DMS153 treated with DMSO at 0.1 percent for 48 hours (cell line): ENCODE measurements at regions not wholly inside any gene's neighbourhood (a gene's known extent, or its start where the extent isn't known, plus 50 kb on each side); places are given as distances from the start of the nearest gene placed in this dataset.

Experiments used
- DNase-seq: peaks from one replicate; lab custom pipeline; 2025; ENCODE audit not compliant: unreplicated experiment; lab: John Stamatoyannopoulos, UW

DNA sequence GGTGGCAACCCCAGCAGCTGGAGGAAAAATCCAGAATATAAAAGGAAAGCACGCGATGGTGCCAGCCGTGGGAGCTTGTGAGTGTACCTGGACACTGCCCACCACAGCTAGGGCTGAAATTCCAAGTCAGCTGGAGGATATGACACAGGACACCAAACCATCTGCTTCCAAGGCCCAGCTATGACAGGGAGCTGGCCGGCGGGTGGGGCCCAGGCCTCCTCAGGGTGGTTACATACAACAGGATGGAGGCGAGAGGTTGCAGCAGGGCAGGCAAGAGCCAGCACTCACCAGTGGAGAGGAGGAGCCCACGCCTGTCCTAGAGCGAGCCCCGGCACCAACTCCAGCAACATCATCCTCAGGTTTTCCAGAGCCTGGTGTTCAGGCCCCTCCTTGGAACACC, 163.2 kb upstream of the RPL38 start:
- DNase-seq = no peak

DNA sequence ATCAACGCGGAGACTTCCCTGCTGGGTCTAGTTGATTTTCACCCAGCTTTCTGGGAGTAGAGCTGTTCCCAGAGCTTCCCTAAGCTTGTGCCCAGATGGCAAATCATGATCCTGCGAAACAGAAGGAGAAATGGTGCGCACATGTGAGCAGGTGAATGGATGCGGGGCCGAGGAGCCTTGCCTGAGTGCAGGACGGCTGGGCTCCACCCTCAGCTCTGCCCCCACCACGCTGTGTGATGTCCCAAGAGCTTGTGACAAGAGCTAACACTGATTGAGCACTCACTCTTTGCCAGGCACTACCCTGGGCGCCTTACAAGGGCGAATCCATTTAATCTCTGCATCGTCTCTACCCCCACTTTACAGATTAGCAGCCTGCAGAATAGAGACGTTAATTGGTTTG, 162.7 kb upstream of the RPL38 start:
- DNase-seq = no peak

DNA sequence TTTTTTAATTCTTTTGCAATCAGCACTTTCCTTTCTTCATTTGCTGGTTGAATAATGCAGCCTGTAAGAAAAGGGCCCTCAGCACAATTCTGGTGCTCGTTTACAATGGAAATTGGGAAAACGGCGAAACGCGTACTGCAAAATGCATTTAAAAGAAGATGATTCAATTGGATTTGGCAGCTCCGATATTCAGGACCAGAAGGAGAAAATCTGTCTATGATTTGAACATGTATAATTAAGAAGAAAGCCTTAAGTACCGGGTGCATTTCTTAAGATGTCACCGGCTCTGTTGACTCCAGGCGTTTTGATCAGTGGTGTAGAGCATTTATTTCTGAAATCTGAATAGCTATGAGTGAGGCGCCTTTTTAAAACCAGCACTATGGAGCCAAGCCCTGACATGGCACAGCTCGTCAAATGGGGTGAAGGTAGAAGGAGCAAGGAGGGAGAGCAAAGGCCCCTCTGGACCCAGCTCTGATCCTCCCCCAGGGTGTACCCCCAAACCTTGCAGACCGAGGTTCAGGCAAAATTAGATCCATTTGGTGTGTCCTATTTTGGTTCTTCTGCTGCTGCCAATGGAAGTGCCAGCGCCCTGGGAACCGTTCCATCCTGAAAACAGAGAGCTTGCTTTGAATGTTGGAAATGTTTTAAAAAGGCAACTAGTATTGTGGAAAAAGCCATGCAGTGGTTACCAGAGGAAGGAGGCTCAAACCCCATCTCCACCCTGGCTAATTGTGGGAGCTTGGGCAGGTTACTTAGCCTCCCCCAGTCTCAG, 161.4 kb upstream of the RPL38 start:
- DNase-seq = no peak

DNA sequence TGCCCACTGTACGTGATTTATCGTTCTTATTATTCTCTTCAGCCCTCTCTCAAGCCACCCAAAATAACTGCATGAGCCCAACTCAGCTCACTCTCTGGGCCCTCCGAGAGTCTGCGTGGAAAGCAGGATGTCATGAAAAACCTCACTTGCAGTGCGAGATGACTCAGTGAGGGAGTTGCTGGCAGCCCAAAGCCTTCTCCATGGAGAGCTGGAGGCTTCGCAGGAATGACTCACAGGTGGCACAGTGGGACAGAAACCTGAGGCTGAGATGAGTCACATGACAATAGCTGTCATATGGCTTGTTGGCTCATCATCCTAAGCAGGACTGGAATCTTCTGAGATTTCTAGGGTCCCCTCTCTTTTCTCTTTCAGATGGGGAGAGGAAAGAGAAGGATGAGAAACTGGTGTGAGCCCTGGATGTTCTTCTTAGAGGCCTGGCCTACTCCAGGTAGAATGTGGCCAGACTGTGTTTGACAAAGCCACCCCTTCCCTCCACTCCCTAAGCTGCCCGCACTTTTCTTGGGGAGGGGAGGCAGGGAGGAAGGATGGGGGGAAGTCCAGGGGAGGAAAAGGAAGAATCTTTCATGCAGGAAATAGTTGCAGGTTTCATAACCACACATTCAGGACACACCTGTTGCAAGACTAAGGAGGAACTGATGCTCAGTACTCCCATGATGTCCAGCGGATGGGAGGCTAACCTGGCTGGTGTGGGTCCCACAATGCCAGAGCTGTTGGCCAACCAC, 160.6 kb upstream of the RPL38 start:
- DNase-seq = peak; percentile 12

DNA sequence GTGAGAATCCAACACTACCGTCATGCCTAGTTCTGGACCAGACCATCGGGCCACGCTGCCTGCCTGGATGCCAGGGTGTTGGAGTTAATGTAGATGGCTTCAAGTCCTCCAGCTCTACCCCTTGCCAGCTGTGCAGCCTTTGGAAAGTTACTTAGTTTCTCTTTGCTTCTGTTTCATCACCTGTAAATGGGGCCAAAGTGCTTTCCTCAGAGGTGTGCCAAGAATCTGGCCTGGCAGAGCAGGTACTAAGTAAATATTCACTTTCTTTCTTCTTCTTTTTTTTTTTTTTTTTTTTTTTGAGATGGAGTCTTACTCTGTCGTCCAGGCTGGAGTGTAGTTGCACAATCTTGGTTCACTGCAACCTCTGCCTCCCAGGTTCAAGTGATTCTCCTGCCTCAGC, 159.5 kb upstream of the RPL38 start:
- DNase-seq = no peak

DNA sequence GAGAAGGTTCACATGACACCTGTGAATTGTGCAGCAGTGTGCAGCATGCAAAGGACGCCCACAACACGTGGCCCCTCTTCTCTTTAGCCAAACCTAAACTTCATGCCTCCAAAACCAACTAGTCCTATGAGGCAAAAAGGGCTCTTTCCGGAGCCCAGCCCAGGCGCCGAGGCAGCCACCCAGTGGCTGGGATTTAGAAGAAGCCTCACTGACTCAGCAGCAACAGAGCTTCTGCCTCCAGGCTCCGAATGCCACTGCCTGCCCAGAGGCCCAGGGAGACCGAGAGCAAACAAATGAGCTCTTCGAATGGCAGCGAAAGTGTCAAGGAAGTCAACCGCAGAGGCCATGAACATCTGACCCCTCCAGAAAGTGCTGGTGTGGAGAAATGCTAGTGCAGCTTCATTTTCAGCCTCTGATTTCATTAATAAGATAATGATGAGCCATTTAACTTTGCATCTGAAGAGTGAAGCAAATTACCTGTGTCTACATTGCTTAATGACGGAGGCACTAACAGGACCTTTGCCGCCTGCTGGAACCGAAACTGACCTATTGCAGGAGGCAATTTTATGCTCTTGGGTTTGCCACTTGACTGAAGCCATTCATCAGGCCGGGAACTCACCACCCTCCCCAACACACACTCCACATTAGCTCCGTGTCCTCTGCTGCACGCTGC, 157.7 kb upstream of the RPL38 start:
- no peak for DNase-seq

DNA sequence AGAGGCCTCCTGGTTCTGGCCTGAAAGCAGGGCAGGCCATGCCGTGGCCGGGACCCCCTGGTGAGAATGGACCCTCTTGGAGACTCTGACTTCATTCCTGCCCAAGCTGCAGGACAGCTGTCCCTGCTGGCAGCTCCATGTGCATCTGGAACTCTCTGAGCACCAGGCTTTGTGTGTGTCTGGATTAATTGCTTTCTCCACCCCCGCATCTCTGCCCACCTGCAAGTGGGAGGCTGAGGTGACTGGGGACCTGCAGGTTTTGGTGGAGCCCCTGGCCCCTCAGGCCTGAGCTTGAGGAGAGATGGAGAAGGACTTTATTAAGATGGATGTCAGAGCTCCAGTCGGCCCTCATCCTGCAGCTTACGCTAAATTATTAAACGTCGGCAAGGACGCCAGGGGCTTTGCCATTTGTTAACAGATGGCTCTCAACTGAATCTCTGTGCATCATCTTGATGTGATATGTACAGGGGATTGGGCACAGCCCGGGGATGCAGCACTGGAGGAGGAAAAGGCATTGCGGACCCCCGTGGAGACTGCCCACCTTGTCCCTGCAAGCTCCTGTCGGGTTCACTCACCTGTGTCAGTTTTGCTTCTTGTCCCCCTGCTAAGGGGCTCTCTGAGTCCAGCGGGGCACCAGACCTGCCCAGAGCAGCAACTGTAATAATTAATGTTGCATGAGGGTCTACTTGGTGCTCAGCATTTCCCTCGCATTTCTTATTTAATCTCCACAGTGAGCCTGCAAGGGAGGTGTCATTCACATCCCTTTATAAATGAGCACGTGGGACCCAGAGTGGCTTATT, 154.1 kb upstream of the RPL38 start:
- DNase-seq = no peak

DNA sequence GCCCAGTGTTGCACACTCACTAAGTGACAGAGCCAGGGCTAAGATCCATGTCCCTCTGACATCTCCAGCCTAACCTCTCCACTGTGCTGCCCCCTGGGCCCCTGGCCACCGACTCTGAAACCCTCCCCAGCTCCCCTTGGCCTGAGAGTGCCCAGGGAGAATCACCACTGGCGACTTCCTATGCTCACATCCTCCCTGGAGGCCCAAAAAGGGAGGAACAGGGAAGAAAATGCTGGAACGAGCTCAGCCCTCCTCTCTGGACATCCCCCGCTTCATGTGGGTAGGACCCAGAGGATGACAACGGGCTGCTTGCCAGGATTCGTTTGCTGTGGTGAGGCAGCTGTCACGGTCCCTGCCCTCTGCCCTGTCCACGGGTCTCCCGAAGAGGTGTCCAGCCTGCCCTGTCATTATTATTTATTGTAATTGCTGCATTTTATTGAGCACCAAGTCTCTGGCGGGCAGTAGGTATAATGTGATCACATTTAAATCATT, 153.5 kb upstream of the RPL38 start:
- DNase-seq = no peak

DNA sequence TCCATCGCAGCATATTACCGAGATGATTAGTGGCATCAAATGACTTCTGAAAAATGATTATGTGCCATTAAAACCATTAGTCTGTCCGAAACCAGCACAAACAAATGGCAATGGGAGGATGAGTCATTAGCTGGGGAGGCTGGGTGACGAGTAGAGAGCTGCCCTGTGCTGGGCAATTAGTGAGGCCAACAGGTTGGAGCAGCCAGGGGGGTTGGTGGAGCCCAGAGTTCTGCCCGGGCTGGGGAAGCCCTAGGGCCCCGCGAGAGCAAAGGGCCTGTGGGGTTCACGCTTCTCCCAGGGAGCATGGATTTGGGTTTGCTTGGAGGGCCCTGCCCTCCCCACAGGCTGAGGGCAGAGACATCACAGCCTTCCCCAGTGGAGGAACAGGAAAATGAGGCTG, 152.1 kb upstream of the RPL38 start:
- no peak for DNase-seq

DNA sequence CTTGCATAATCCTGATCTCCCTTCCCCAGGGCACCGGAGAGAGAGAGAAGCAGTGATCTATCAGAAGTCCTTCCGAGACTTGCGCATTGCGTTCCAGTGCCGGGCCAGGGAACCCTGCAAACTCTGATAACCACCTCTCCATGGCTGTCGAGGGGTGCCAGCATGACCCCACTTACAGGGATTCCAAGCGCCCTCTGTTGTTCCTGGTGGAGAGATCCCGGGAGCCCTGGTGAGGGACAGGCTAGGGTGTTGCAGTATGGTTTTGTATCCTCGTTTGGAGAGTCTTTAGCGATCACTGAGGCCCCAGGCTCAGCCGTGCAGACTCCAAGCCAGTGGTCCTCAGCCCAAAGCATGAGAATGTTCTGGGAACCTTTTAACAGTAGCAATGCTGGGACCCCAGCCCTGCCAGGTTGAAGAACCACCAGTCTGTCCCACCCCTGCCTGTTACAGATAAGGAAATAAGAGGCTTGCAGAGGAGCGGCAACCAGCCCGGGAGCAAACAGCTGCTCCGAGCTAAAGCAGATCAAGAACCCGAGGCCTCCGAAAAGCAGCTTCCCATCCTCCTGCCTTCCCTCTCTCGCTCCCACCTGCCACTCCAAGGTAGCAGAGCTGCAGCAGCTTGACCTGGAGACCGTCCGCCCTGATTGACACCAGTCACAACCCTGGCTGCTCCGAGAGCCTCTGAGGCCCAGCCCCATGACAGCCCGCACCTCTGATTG, 150.3 kb upstream of the RPL38 start:
- DNase-seq = no peak

DNA sequence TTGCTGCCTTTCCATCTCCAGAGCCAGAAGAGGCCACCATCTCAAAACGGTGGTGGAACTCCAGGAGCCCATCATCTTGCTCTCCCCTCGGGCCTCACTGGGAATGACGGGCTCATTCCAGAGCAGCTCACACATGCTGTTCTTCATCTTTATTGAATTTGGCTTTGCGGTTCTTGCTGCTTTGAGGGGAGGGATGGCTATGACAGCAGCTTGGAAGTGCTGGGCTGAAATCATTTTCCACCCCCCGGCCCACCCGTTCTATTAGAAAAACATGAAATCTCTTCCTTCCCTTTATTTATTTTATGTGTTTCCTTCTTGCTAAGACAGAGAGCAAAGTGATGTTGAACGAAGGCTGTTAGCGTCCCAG, 149.8 kb upstream of the RPL38 start:
- no peak for DNase-seq

DNA sequence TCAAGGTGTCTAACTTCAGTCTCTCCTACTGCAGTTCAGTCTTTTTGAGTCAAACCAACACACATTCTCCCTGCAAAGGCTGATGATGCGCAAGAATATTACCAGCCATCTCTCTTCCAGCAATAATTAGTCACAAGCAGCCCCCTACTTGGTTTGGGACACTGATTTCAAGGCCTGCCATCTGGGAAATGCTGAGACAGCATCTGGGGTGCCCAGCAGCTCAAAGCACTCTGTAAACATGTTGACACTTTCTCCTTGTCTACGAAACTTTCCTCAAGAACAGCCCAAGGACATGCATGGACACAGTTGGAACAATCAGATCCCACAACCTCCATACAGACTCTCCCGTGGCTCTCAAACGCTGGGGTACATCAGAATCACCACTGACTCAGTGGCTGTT, 149.2 kb upstream of the RPL38 start:
- no peak for DNase-seq

DNA sequence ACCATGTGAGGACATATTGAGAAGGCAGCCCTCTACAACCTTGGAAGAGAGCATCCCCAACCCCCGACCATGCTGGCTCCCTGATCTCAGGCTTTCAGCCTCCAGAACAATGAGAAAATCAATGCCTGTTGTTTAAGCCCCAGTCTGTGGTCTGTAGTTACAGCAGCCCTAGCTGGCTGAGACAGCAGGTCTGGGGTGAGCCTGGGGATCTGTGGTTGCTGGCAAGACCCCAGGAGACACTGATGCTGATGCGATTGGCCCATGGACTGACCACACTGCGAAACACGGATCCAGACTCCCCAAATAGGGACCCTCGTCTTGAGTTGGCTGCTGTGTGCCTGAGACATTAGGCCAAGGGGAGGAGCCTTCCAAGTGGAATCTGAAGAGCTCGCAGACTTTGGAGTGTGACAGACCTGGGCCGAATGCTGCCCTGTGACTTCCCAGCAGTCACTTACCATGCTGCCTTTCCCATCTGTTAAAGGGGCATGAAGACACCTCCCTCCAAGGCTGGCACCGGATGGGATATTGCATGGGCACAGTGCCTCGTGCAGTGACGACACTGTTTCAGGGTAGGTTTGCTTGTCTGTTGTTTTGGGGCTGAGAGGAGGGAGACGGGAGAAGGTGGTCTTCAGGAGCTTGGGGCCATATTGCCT, 147.8 kb upstream of the RPL38 start:
- no peak for DNase-seq

DNA sequence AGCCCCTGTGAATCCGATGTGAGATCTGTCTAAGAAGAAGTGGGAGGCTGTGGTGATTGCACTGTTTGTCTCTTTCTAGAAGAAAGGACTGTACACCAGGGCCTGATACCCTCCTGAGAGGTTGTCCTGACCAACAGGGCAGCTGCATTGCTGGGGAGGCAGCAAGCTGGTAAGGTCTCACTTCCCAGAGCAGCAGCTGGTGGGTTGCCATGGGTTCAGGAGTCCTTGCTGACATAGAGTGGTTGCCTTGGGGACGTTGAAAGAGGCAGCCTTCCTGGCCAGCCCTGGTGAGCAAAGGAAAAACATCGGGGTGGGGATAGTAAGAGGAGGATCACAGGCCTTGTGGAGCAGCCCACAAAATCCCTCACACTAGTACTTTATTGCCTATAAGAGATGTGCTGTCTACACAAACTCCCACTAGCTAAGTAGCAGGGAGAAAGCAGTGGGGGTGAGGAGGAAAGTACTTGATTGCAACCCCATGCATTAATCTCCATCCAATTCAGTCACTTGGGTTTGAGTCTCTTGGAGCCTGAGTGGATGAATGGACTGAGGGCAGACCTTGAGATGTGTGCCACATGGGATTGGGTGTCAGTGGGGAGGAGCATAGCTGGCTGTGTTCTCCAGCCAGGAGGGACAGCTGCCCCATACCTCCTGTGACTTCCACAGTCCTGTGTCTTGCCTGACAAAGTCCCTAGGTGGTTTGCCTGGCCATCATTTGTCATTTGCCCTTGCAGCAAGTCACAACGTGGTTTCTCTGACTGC, 143.8 kb upstream of the RPL38 start:
- peak; percentile 30 for DNase-seq

DNA sequence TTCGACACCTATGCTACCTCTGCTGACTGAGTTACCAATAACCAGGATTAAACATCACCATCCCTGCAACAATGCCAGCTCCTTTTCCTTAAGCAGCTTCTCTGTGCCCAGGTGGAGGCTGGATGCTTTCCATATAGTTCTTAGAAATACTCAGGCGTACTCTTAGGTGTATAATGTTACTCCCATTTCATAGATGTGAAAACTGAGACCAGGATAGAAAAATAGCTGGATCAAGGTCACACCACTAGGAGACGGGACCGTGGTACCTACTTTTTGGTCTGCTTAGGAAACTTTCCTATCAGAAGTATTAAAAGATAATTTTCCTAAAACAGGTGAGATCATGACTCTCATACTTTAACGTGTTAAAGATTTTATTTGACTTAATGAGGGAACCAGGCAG, 141.7 kb upstream of the RPL38 start:
- no peak for DNase-seq

DNA sequence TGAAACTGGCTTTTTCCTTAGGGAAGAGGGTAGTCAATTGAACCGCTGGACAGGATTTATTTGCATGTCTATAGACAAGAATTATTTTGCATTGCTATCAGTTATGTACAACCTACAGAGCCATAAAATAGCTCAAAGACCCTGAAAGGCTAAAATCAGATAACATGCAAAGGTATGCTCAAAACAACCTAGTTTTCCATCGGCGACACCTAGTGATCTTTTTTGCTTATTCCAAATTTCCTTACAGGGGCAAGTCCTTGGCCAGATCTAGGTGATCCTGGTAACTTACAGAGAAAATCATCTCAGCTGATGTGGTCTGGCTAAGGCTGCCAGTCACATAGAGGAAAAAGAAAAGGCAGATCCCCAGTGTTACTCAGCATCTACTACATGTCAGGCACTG, 141.2 kb upstream of the RPL38 start:
- no peak for DNase-seq

DNA sequence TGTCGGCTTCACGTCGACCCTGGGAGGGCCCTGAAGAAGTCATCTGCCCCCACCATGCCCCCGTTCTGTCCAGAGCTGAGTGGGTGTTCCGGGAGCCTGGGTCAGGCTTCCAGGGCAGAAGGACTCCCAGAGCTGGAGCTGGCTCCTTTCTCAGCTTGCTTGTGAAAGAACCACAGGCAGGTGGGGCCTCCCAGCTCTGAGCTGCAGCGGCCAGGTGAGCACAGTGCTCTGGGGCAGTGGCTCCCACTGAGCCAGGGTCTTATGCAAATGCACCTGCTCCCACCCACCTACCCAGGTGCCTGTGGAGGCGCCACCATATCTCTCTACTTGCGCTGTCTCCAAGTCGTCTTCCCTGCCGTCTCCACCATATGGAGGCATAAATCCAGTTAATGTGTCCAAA, 140.0 kb upstream of the RPL38 start:
- no peak for DNase-seq

DNA sequence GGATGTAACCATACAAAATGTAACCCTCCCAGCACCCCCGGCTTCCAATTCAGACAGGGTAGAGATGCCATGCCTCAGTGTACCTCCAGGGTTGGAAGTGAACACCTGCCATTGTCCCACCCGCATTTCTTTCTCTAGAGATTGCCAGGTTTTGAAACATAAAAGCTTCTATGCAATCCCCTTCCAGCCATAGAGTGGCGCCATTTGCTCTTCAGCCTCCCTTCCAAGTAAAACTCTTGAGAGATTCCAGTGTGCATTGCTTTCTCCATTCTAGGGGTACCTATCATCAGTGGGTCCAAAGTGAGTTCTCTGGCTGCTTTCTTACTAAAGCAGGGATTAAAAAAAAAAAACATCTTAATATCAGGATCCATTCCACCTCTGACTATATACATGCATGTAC, 133.1 kb upstream of the RPL38 start:
- no peak for DNase-seq

DNA sequence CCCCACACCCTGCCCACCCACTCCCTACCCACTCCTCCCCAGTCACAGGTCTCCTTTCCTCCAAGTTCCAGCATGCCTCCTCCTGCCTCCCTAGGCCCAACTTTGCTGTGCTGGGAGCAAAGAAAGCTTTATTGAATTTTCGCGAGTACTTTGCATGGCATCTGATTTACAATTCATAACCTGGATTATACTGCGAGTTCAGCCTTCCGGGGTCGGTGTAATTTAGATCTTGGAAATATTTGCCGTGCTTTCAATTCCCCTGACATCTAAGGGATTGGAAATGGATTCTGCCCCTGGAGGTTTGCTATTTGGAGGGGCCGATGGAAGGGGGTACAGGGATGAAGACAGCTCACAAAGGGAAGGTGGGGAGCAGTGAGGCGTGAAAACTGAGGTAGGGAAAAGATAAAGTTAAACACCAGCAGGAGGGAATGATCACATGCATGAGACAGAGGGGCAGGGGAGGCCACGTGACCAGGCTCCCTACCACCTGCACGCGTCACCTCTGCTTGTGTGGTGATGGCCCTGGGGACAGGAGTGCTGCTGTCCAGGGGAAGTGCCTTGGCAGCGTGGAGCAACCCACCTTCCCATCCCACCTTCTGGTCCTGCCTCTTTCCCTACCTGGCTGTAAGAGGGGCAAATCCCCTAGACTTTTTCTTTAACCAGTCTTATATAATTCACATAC, 132.3 kb upstream of the RPL38 start:
- DNase-seq = no peak
